ENCODE measurements at regions not wholly inside any gene's neighbourhood (a gene's known extent, or its start where the extent isn't known, plus 50 kb on each side); places are given as distances from the start of the nearest gene placed in this dataset.

- TF ChIP-seq RNF2 (conservative IDR thresholded peaks at IDR 0.05; ENCODE audit: low read depth) (no peak), ZFYVE20 (CRISPR knock-in tag; IDR thresholded peaks at IDR 0.05; ENCODE audit: borderline replicate concordance, low read depth) (no peak), SALL1 (CRISPR knock-in tag; IDR thresholded peaks at IDR 0.05) (no peak), ZNF430 (CRISPR knock-in tag; IDR thresholded peaks at IDR 0.05) (no peak), ZFAT (CRISPR knock-in tag; conservative IDR thresholded peaks at IDR 0.05) (no peak), CTCF (CRISPR knock-in tag; IDR thresholded peaks at IDR 0.05) (no peak), POLR2A (IDR thresholded peaks at IDR 0.05; ENCODE audit: insufficient read depth in 1 of 2, low read depth in 2 of 2, low read length in 2 of 2) (no peak), RAD21 (CRISPR knock-in tag; IDR thresholded peaks at IDR 0.05) (no peak), CEBPZ (IDR thresholded peaks at IDR 0.05; ENCODE audit: low read length) (no peak), CEBPB (IDR thresholded peaks at IDR 0.05; ENCODE audit: borderline replicate concordance, low read depth, low read length) (no peak), DMTF1 (CRISPR knock-in tag; IDR thresholded peaks at IDR 0.05) (no peak)
These were observed 123.2 kb upstream of the IGFBP7 start for GRCh38 chr4:57233386-57233785.

Measured in HepG2 (cell line).